CD4-positive, CD25-positive, alpha-beta regulatory T cell (primary cell): ENCODE measurements at regions not wholly inside any gene's neighbourhood (a gene's known extent, or its start where the extent isn't known, plus 50 kb on each side); places are given as distances from the start of the nearest gene placed in this dataset.

Source experiments
- ATAC-seq, 2 donors: fragments of 150-1000 bp; cut with Tn5 transposase; one replicate each; pipeline ENCODE4 v1.10.0; 2021; ENCODE audit warnings: low read depth in 2 of 2, moderate number of reproducible peaks in 2 of 2, moderate library complexity in 1 of 2
- DNase-seq, 3 donors: peaks; one replicate each; pipeline versions ENCODE4 v3.0.0 to v3.0.0-alpha.2; 2012 to 2022; ENCODE audit warnings: mixed read lengths in 1 of 3
- H3K27ac ChIP-seq: one replicate; pipeline ENCODE4 v1.7.0; 2013; ENCODE audit warnings: mild to moderate bottlenecking, low read length; ENCODE audit not compliant: insufficient read depth, poor library complexity, severe bottlenecking
- H3K27me3 ChIP-seq: one replicate; pipeline ENCODE4 v1.7.0; 2013; ENCODE audit warnings: low read length; ENCODE audit not compliant: control insufficient read depth, insufficient read depth
- H3K36me3 ChIP-seq: one replicate; pipeline ENCODE4 v1.7.0; 2013; ENCODE audit warnings: mild to moderate bottlenecking, low read length, moderate library complexity; ENCODE audit not compliant: control insufficient read depth, insufficient read depth
- H3K4me1 ChIP-seq: 2 replicates; pipeline ENCODE4 v1.7.0; 2013; ENCODE audit warnings: mild to moderate bottlenecking, low read length; ENCODE audit not compliant: insufficient read depth, control insufficient read depth, poor library complexity, severe bottlenecking
- H3K4me3 ChIP-seq: one replicate; pipeline ENCODE4 v1.7.0; 2013; ENCODE audit warnings: low read depth, mild to moderate bottlenecking, low read length, moderate library complexity
- H3K9me3 ChIP-seq, 2 experiments: 1 replicate in 1 of 2; 2 replicates in 1 of 2; pipeline ENCODE4 v1.7.0; 2013; ENCODE audit warnings: low read length in 2 of 2, mild to moderate bottlenecking in 1 of 2, moderate library complexity in 1 of 2; ENCODE audit not compliant: control insufficient read depth in 2 of 2
- H3K27ac Mint-ChIP-seq, 3 donors: one replicate each; pipeline ENCODE4 v1.8.0; 2020 to 2022; ENCODE audit warnings: mild to moderate bottlenecking in 3 of 3, mixed read lengths in 3 of 3, moderate library complexity in 2 of 3
- H3K27me3 Mint-ChIP-seq: one replicate; pipeline ENCODE4 v1.8.0; 2022; ENCODE audit warnings: mild to moderate bottlenecking, mixed read lengths
- H3K36me3 Mint-ChIP-seq: one replicate; pipeline ENCODE4 v1.8.0; 2020; ENCODE audit warnings: mixed read lengths
- H3K4me1 Mint-ChIP-seq, 4 donors: one replicate each; pipeline ENCODE4 v1.8.0; 2020 to 2022; ENCODE audit warnings: mixed read lengths in 4 of 4, mild to moderate bottlenecking in 1 of 4
- H3K4me3 Mint-ChIP-seq, 4 donors: one replicate each; pipeline ENCODE4 v1.8.0; 2020 to 2022; ENCODE audit warnings: mild to moderate bottlenecking in 4 of 4, mixed read lengths in 4 of 4, moderate library complexity in 3 of 4
- H3K9me3 Mint-ChIP-seq, 7 donors: one replicate each; pipeline ENCODE4 v1.8.0; 2020 to 2022; ENCODE audit warnings: mixed read lengths in 7 of 7, mild to moderate bottlenecking in 3 of 7, moderate library complexity in 2 of 7

- peaks cover 0 to 4% (median 0%) of the 10 kb centered on the region in 7 donors for H3K9me3 Mint-ChIP-seq
- no peaks in the 10 kb centered on the region for H3K4me1 Mint-ChIP-seq
These were observed 339.6 kb downstream of the ENC1 start for GRCh38 chr5:74300808-74301389.

GRCh38 chr5:74299833-74300232, 340.7 kb downstream of the ENC1 start:
- ATAC-seq, result no peak
- H3K4me3 Mint-ChIP-seq, result no peak overlapping the region

More at GRCh38 chr5:74300808-74301389, 339.6 kb downstream of the ENC1 start:
- Mint-ChIP-seq H3K4me3 (no peak overlapping the region), H3K36me3 (no peaks in the 10 kb centered on the region), H3K27me3 (peaks cover 5% of the 10 kb centered on the region), H3K27ac (no peak overlapping the region)
- no peaks in the 10 kb centered on the region for H3K36me3 ChIP-seq
- H3K9me3 ChIP-seq, result no peaks in the 10 kb centered on the region
- no peak overlapping the region for H3K27ac ChIP-seq
- H3K4me1 ChIP-seq, result no peaks in the 10 kb centered on the region
- no peak for DNase-seq
- no peaks in the 10 kb centered on the region for H3K27me3 ChIP-seq
- ATAC-seq, result no peak
- H3K4me3 ChIP-seq, result no peak overlapping the region

GRCh38 chr5:74296685-74297408, 343.7 kb downstream of the ENC1 start:
- no peaks in the 10 kb centered on the region for H3K36me3 Mint-ChIP-seq
- no peaks in the 10 kb centered on the region for H3K9me3 ChIP-seq
- H3K27ac ChIP-seq, result no peak overlapping the region
- H3K27me3 Mint-ChIP-seq, result peaks cover 5% of the 10 kb centered on the region
- H3K27me3 ChIP-seq, result peaks cover 3% of the 10 kb centered on the region
- H3K4me1 Mint-ChIP-seq, result no peaks in the 10 kb centered on the region
- no peaks in the 10 kb centered on the region for H3K4me1 ChIP-seq
- peaks cover 0 to 4% (median 0%) of the 10 kb centered on the region in 7 donors for H3K9me3 Mint-ChIP-seq
- no peak overlapping the region for H3K27ac Mint-ChIP-seq
- no peak overlapping the region for H3K4me3 Mint-ChIP-seq
- DNase-seq, result no peak
- ATAC-seq, result no peak
- no peak overlapping the region for H3K4me3 ChIP-seq
- H3K36me3 ChIP-seq, result no peaks in the 10 kb centered on the region

More at GRCh38 chr5:74299833-74300232, 340.7 kb downstream of the ENC1 start:
- H3K27me3 Mint-ChIP-seq, result peaks cover 5% of the 10 kb centered on the region
- no peak overlapping the region for H3K4me3 ChIP-seq
- H3K9me3 ChIP-seq, result no peaks in the 10 kb centered on the region
- peaks cover 0 to 4% (median 0%) of the 10 kb centered on the region in 7 donors for H3K9me3 Mint-ChIP-seq
- no peak overlapping the region for H3K27ac Mint-ChIP-seq
- H3K27me3 ChIP-seq, result peaks cover under 1% of the 10 kb centered on the region
- H3K4me1 Mint-ChIP-seq, result no peaks in the 10 kb centered on the region
- no peaks in the 10 kb centered on the region for H3K36me3 ChIP-seq
- H3K27ac ChIP-seq, result no peak overlapping the region
- H3K4me1 ChIP-seq, result no peaks in the 10 kb centered on the region
- H3K36me3 Mint-ChIP-seq, result no peaks in the 10 kb centered on the region
- no peak for DNase-seq

- Histone ChIP-seq H3K36me3 (no peaks in the 10 kb centered on the region), H3K27ac (no peak overlapping the region), H3K4me1 (no peaks in the 10 kb centered on the region), H3K9me3 (no peaks in the 10 kb centered on the region), H3K27me3 (peaks cover 3% of the 10 kb centered on the region), H3K4me3 (no peak overlapping the region)
- no peak for DNase-seq
- no peak overlapping the region for H3K4me3 Mint-ChIP-seq
- no peak overlapping the region for H3K27ac Mint-ChIP-seq
- no peak for ATAC-seq
- H3K9me3 Mint-ChIP-seq, result no peaks in the 10 kb centered on the region
- no peaks in the 10 kb centered on the region for H3K4me1 Mint-ChIP-seq
- H3K36me3 Mint-ChIP-seq, result no peaks in the 10 kb centered on the region
- H3K27me3 Mint-ChIP-seq, result peaks cover 2% of the 10 kb centered on the region
These were observed 344.9 kb downstream of the ENC1 start for GRCh38 chr5:74295676-74296075.

GRCh38 chr5:74295141-74295540, 345.4 kb downstream of the ENC1 start:
- ATAC-seq (no peak), DNase-seq (no peak)

GRCh38 chr5:74294231-74294705, 346.3 kb downstream of the ENC1 start:
- Mint-ChIP-seq H3K4me3 (no peak overlapping the region), H3K4me1 (no peaks in the 10 kb centered on the region), H3K9me3 (no peaks in the 10 kb centered on the region), H3K27me3 (peaks cover 11% of the 10 kb centered on the region), H3K27ac (no peak overlapping the region), H3K36me3 (no peaks in the 10 kb centered on the region)
- no peak for DNase-seq
- no peak for ATAC-seq
- no peaks in the 10 kb centered on the region for H3K9me3 ChIP-seq
- H3K27ac ChIP-seq, result no peak overlapping the region
- no peaks in the 10 kb centered on the region for H3K4me1 ChIP-seq
- no peak overlapping the region for H3K4me3 ChIP-seq
- H3K27me3 ChIP-seq, result peaks cover 3% of the 10 kb centered on the region
- H3K36me3 ChIP-seq, result no peaks in the 10 kb centered on the region

More at GRCh38 chr5:74295141-74295540, 345.4 kb downstream of the ENC1 start:
- H3K27me3 Mint-ChIP-seq, result peaks cover 7% of the 10 kb centered on the region
- Histone ChIP-seq H3K9me3 (no peaks in the 10 kb centered on the region), H3K36me3 (no peaks in the 10 kb centered on the region), H3K27ac (no peak overlapping the region), H3K4me3 (no peak overlapping the region), H3K27me3 (peaks cover 3% of the 10 kb centered on the region), H3K4me1 (no peaks in the 10 kb centered on the region)
- no peak overlapping the region for H3K27ac Mint-ChIP-seq
- no peaks in the 10 kb centered on the region for H3K4me1 Mint-ChIP-seq
- no peaks in the 10 kb centered on the region for H3K9me3 Mint-ChIP-seq
- no peaks in the 10 kb centered on the region for H3K36me3 Mint-ChIP-seq
- no peak overlapping the region for H3K4me3 Mint-ChIP-seq

GRCh38 chr5:74293182-74293581, 347.3 kb downstream of the ENC1 start:
- H3K9me3 ChIP-seq, result no peaks in the 10 kb centered on the region
- H3K36me3 ChIP-seq, result no peaks in the 10 kb centered on the region
- peaks cover 3% of the 10 kb centered on the region for H3K27me3 ChIP-seq
- no peaks in the 10 kb centered on the region for H3K9me3 Mint-ChIP-seq
- no peaks in the 10 kb centered on the region for H3K36me3 Mint-ChIP-seq
- no peak for ATAC-seq
- H3K4me1 ChIP-seq, result no peaks in the 10 kb centered on the region
- DNase-seq, result no peak
- no peak overlapping the region for H3K27ac Mint-ChIP-seq
- peaks cover 13% of the 10 kb centered on the region for H3K27me3 Mint-ChIP-seq
- H3K4me3 ChIP-seq, result no peak overlapping the region
- no peaks in the 10 kb centered on the region for H3K4me1 Mint-ChIP-seq
- no peak overlapping the region for H3K4me3 Mint-ChIP-seq
- no peak overlapping the region for H3K27ac ChIP-seq
